ENCODE measurements at regions not wholly inside any gene's neighbourhood (a gene's known extent, or its start where the extent isn't known, plus 50 kb on each side); places are given as distances from the start of the nearest gene placed in this dataset.
A peak's percentile ranks its signal among the peaks of the same experiment; 100 is the strongest.

- H3K9me2 ChIP-seq (replicated peaks; ENCODE audit: low read depth, low read length): no peaks in the 10 kb centered on the region
- H2AFZ ChIP-seq (ENCODE audit: low read length): no peak overlapping the region
- peaks cover 17% of the 10 kb centered on the region for H3K4me1 ChIP-seq (ENCODE audit: insufficient read depth, low read length, poor library complexity, severe bottlenecking)
- no peaks in the 10 kb centered on the region for H3F3A ChIP-seq (ENCODE audit: low read depth)
- H3K27me3 ChIP-seq (ENCODE audit: insufficient read depth, low read length, poor library complexity, severe bottlenecking): no peaks in the 10 kb centered on the region
- no peak overlapping the region for H3K4me2 ChIP-seq (ENCODE audit: low read depth, low read length, poor library complexity, severe bottlenecking)
- TF ChIP-seq CTCF (conservative IDR thresholded peaks at IDR 0.05; ENCODE audit: low read length): no peak
- no peak for TF ChIP-seq EZH2phosphoT487 (IDR thresholded peaks at IDR 0.05; ENCODE audit: borderline replicate concordance)
- H3K36me3 ChIP-seq (ENCODE audit: insufficient read depth, low read length): no peaks in the 10 kb centered on the region
- H3K79me2 ChIP-seq (ENCODE audit: insufficient read depth, low read length): no peaks in the 10 kb centered on the region
- no peaks in the 10 kb centered on the region for H3K9me3 ChIP-seq (ENCODE audit: insufficient read depth, low read depth, low read length)
- no peak overlapping the region for H3K4me3 ChIP-seq (ENCODE audit: low read length, poor library complexity, severe bottlenecking)
- H3K9ac ChIP-seq (ENCODE audit: low read depth, low read length, poor library complexity, severe bottlenecking): no peak overlapping the region
- no peaks in the 10 kb centered on the region for H4K20me1 ChIP-seq (ENCODE audit: insufficient read depth, low read length, poor library complexity, severe bottlenecking)
These were observed 138.8 kb downstream of the JCAD start for GRCh38 chr10:29920408-29921070.

GRCh38 chr10:29918623-29919400 lies 140.6 kb downstream of the JCAD start:
- no peaks in the 10 kb centered on the region for H3K36me3 ChIP-seq (ENCODE audit: insufficient read depth, low read length)
- H3K79me2 ChIP-seq (ENCODE audit: insufficient read depth, low read length): no peaks in the 10 kb centered on the region
- no peak overlapping the region for H3K4me2 ChIP-seq (ENCODE audit: low read depth, low read length, poor library complexity, severe bottlenecking)
- TF ChIP-seq CTCF (conservative IDR thresholded peaks at IDR 0.05; ENCODE audit: low read length) (no peak), EZH2phosphoT487 (IDR thresholded peaks at IDR 0.05; ENCODE audit: borderline replicate concordance) (no peak)
- no peaks in the 10 kb centered on the region for H3K27me3 ChIP-seq (ENCODE audit: insufficient read depth, low read length, poor library complexity, severe bottlenecking)
- H3K9me3 ChIP-seq (ENCODE audit: insufficient read depth, low read depth, low read length): no peaks in the 10 kb centered on the region
- peaks cover 17% of the 10 kb centered on the region for H3K4me1 ChIP-seq (ENCODE audit: insufficient read depth, low read length, poor library complexity, severe bottlenecking)
- no peaks in the 10 kb centered on the region for H3K9me2 ChIP-seq (replicated peaks; ENCODE audit: low read depth, low read length)
- no peak overlapping the region for H2AFZ ChIP-seq (ENCODE audit: low read length)
- no peak overlapping the region for H3K4me3 ChIP-seq (ENCODE audit: low read length, poor library complexity, severe bottlenecking)
- H4K20me1 ChIP-seq (ENCODE audit: insufficient read depth, low read length, poor library complexity, severe bottlenecking): no peaks in the 10 kb centered on the region
- H3F3A ChIP-seq (ENCODE audit: low read depth): no peaks in the 10 kb centered on the region
- no peak overlapping the region for H3K9ac ChIP-seq (ENCODE audit: low read depth, low read length, poor library complexity, severe bottlenecking)

GRCh38 chr10:29917311-29917710 lies 142.1 kb downstream of the JCAD start:
- Histone ChIP-seq H3K9me3 (ENCODE audit: insufficient read depth, low read depth, low read length) (no peaks in the 10 kb centered on the region), H3K9me2 (replicated peaks; ENCODE audit: low read depth, low read length) (no peaks in the 10 kb centered on the region), H3K4me1 (ENCODE audit: insufficient read depth, low read length, poor library complexity, severe bottlenecking) (peaks cover 17% of the 10 kb centered on the region), H3K4me2 (ENCODE audit: low read depth, low read length, poor library complexity, severe bottlenecking) (peak overlapping the region; percentile 26), H3K79me2 (ENCODE audit: insufficient read depth, low read length) (no peaks in the 10 kb centered on the region), H3F3A (ENCODE audit: low read depth) (no peaks in the 10 kb centered on the region), H3K36me3 (ENCODE audit: insufficient read depth, low read length) (no peaks in the 10 kb centered on the region), H4K20me1 (ENCODE audit: insufficient read depth, low read length, poor library complexity, severe bottlenecking) (no peaks in the 10 kb centered on the region), H3K4me3 (ENCODE audit: low read length, poor library complexity, severe bottlenecking) (no peak overlapping the region), H3K27me3 (ENCODE audit: insufficient read depth, low read length, poor library complexity, severe bottlenecking) (no peaks in the 10 kb centered on the region), H2AFZ (ENCODE audit: low read length) (no peak overlapping the region), H3K9ac (ENCODE audit: low read depth, low read length, poor library complexity, severe bottlenecking) (no peak overlapping the region)
- TF ChIP-seq EZH2phosphoT487 (IDR thresholded peaks at IDR 0.05; ENCODE audit: borderline replicate concordance): no peak

All from Loucy (cell line).